H1 (cell line): ENCODE measurements at regions not wholly inside any gene's neighbourhood (a gene's known extent, or its start where the extent isn't known, plus 50 kb on each side); places are given as distances from the start of the nearest gene placed in this dataset.

Experiments
- CTCF ChIP-seq, 3 experiments: IDR thresholded peaks; 1 replicate in 2 of 3; 2 replicates in 1 of 3; pipeline versions ENCODE4 v1.5.1 to v1.6.1; 2011; ENCODE audit warnings: low read length in 3 of 3, mild to moderate bottlenecking in 3 of 3, inconsistent platforms in 2 of 3, low read depth in 1 of 3, moderate library complexity in 1 of 3; ENCODE audit not compliant: insufficient read depth in 1 of 3; ENCODE audit errors: control extremely low read depth in 1 of 3
- GABPA ChIP-seq: IDR thresholded peaks from 2 replicates; pipeline ENCODE4 v1.6.1; 2011; ENCODE audit warnings: mild to moderate bottlenecking, low read length, moderate library complexity, borderline replicate concordance; ENCODE audit not compliant: insufficient read depth
- GTF2F1 ChIP-seq: IDR thresholded peaks from 2 replicates; pipeline ENCODE4 v1.6.1; 2012; ENCODE audit warnings: low read depth, low read length, improper control_type of control experiment, borderline replicate concordance
- JUN ChIP-seq: IDR thresholded peaks from 2 replicates; pipeline ENCODE4 v1.6.1; 2011; ENCODE audit warnings: low read depth, mild to moderate bottlenecking, improper control_type of control experiment, low read length
- MAFK ChIP-seq: IDR thresholded peaks from 2 replicates; pipeline ENCODE4 v1.6.1; 2012; ENCODE audit warnings: low read depth, mild to moderate bottlenecking, improper control_type of control experiment, low read length
- MAX ChIP-seq: IDR thresholded peaks from 2 replicates; pipeline ENCODE4 v1.6.1; 2012; ENCODE audit warnings: inconsistent platforms
- POLR2A ChIP-seq, 2 experiments: IDR thresholded peaks; 1 replicate in 1 of 2; 2 replicates in 1 of 2; pipeline ENCODE4 v1.6.1; 2011; ENCODE audit warnings: low read depth in 2 of 2, low read length in 2 of 2, mild to moderate bottlenecking in 2 of 2; ENCODE audit errors: control extremely low read depth in 1 of 2
- RXRA ChIP-seq: IDR thresholded peaks from 2 replicates; pipeline ENCODE4 v1.6.1; 2011; ENCODE audit warnings: low read depth, mild to moderate bottlenecking, low read length, moderate library complexity; ENCODE audit not compliant: insufficient read depth
- SP4 ChIP-seq: IDR thresholded peaks from 2 replicates; pipeline ENCODE4 v1.6.1; 2012; ENCODE audit warnings: low read length, inconsistent platforms
- TBP ChIP-seq: IDR thresholded peaks from 2 replicates; pipeline ENCODE4 v1.6.1; 2011; ENCODE audit warnings: low read depth, low read length, improper control_type of control experiment
- TCF12 ChIP-seq: IDR thresholded peaks from 2 replicates; pipeline ENCODE4 v1.6.1; 2011; ENCODE audit warnings: low read depth, mild to moderate bottlenecking, low read length
- USF2 ChIP-seq: IDR thresholded peaks from 2 replicates; pipeline ENCODE4 v1.6.1; 2011; ENCODE audit warnings: low read length, improper control_type of control experiment

GRCh38 chr6:76834399-76834798, 628.9 kb downstream of the HTR1B start:
- no peak for TF ChIP-seq SP4
- TF ChIP-seq GABPA, result no peak
- no peak for TF ChIP-seq POLR2A (IDR thresholded peaks at IDR 0.05; ENCODE audit: control extremely low read depth in 1 of 2, low read depth in 2 of 2, low read length in 2 of 2)
- TF ChIP-seq CTCF (IDR thresholded peaks at IDR 0.05; ENCODE audit: control extremely low read depth in 1 of 3, insufficient read depth in 1 of 3, low read depth in 1 of 3, low read length in 3 of 3), result no peak
- no peak for TF ChIP-seq USF2
- TF ChIP-seq TBP, result no peak
- TF ChIP-seq JUN, result no peak
- no peak for TF ChIP-seq MAFK
- no peak for TF ChIP-seq TCF12
- no peak for TF ChIP-seq RXRA
- TF ChIP-seq GTF2F1, result no peak
- TF ChIP-seq MAX, result no peak
